GM19025 (cell line): ENCODE measurements at regions not wholly inside any gene's neighbourhood (a gene's known extent, or its start where the extent isn't known, plus 50 kb on each side); places are given as distances from the start of the nearest gene placed in this dataset.

Experiments
- ATAC-seq: cut with Tn5 transposase; IDR thresholded peaks from one replicate; pipeline ENCODE4 v1.9.1; 2021; ENCODE audit warnings: mild to moderate bottlenecking, low read depth, moderate library complexity; ENCODE audit not compliant: unreplicated experiment

- no peak for ATAC-seq
These were observed 161.3 kb downstream of the GXYLT1 start for GRCh38 chr12:41983394-41983793.

GRCh38 chr12:41981758-41982157 is 162.9 kb downstream of the GXYLT1 start:
- ATAC-seq: no peak

- no peak for ATAC-seq
These were observed 163.7 kb downstream of the GXYLT1 start for GRCh38 chr12:41981013-41981412.

GRCh38 chr12:41980390-41980789 is 164.3 kb downstream of the GXYLT1 start:
- ATAC-seq: no peak

GRCh38 chr12:41979574-41979973 is 165.1 kb downstream of the GXYLT1 start:
- ATAC-seq: no peak

GRCh38 chr12:41972598-41972997 is 172.1 kb downstream of the GXYLT1 start:
- no peak for ATAC-seq

- no peak for ATAC-seq
These were observed 172.5 kb downstream of the GXYLT1 start for GRCh38 chr12:41972196-41972595.

- ATAC-seq: no peak
These were observed 173.9 kb downstream of the GXYLT1 start for GRCh38 chr12:41970744-41971143.

- ATAC-seq: no peak
These were observed 176.1 kb downstream of the GXYLT1 start for GRCh38 chr12:41968599-41968998.

GRCh38 chr12:41967668-41968500 is 176.8 kb downstream of the GXYLT1 start:
- ATAC-seq: no peak

GRCh38 chr12:41966916-41967315 is 177.8 kb downstream of the GXYLT1 start:
- ATAC-seq: no peak

GRCh38 chr12:41966001-41966400 is 178.7 kb downstream of the GXYLT1 start:
- no peak for ATAC-seq

- ATAC-seq: no peak
These were observed 181.3 kb downstream of the GXYLT1 start for GRCh38 chr12:41963398-41963797.

- no peak for ATAC-seq
These were observed 182.5 kb downstream of the GXYLT1 start for GRCh38 chr12:41962171-41962572.

- no peak for ATAC-seq
These were observed 185.4 kb downstream of the GXYLT1 start for GRCh38 chr12:41959271-41959670.

GRCh38 chr12:41956353-41956752 is 188.3 kb downstream of the GXYLT1 start:
- no peak for ATAC-seq

- ATAC-seq: peak; percentile 67
These were observed 194.2 kb downstream of the GXYLT1 start for GRCh38 chr12:41950455-41950854.

- ATAC-seq: no peak
These were observed 198.6 kb downstream of the GXYLT1 start for GRCh38 chr12:41946106-41946505.

GRCh38 chr12:41944216-41944615 is 200.5 kb downstream of the GXYLT1 start:
- no peak for ATAC-seq

GRCh38 chr12:41943671-41944070 is 201.0 kb downstream of the GXYLT1 start:
- ATAC-seq: no peak

GRCh38 chr12:41942354-41942753 is 202.3 kb downstream of the GXYLT1 start:
- ATAC-seq: no peak

- no peak for ATAC-seq
These were observed 203.6 kb downstream of the GXYLT1 start for GRCh38 chr12:41941079-41941478.
